HepG2 (cell line): ENCODE measurements at regions not wholly inside any gene's neighbourhood (a gene's known extent, or its start where the extent isn't known, plus 50 kb on each side); places are given as distances from the start of the nearest gene placed in this dataset.

Source experiments
- AGO1 ChIP-seq: fragments of 200-400 bp; formaldehyde crosslinking; IDR thresholded peaks from 2 replicates; pipeline ENCODE4 v1.6.1; 2017; ENCODE audit warnings: mild to moderate bottlenecking, low read depth, low read length, moderate library complexity; ENCODE audit not compliant: poor library complexity, severe bottlenecking
- BCL3 ChIP-seq: sonication (generic); formaldehyde crosslinking; IDR thresholded peaks from 2 replicates; pipeline ENCODE4 v1.5.1; 2020; ENCODE audit warnings: mild to moderate bottlenecking, missing genetic modification reagents, moderate library complexity
- FIP1L1 ChIP-seq: fragments of 200-400 bp; formaldehyde crosslinking; IDR thresholded peaks from 2 replicates; pipeline ENCODE4 v1.6.1; 2018; ENCODE audit warnings: low read depth, mild to moderate bottlenecking, low read length, moderate library complexity, borderline replicate concordance; ENCODE audit not compliant: insufficient read depth
- NFE2 ChIP-seq: sonication (generic); formaldehyde crosslinking; IDR thresholded peaks from 2 replicates; pipeline ENCODE4 v1.4.0; 2020; ENCODE audit warnings: missing genetic modification reagents
- RXRA ChIP-seq: sonication (generic); formaldehyde crosslinking; IDR thresholded peaks from 2 replicates; pipeline ENCODE4 v1.5.1; 2020; ENCODE audit warnings: missing genetic modification reagents
- SNAPC4 ChIP-seq: sonication (generic); formaldehyde crosslinking; IDR thresholded peaks from 2 replicates; pipeline ENCODE4 v1.4.0; 2020; ENCODE audit warnings: mild to moderate bottlenecking, missing genetic modification reagents
- SP1 ChIP-seq, 2 experiments: fragments of 450-650 bp in 1 of 2; sonication (generic) in 1 of 2; formaldehyde crosslinking in 1 of 2; IDR thresholded peaks; 2 replicates each; pipeline versions ENCODE4 v1.4.0 to v1.6.1; 2016 to 2020; ENCODE audit warnings: missing genetic modification reagents in 1 of 2
- TCF7 ChIP-seq: sonication (generic); IDR thresholded peaks from 2 replicates; pipeline ENCODE4 v1.6.1; 2016; ENCODE audit warnings: antibody characterized with exemption, low read depth
- ZBTB33 ChIP-seq: sonication (generic); formaldehyde crosslinking; IDR thresholded peaks from 2 replicates; pipeline ENCODE4 v1.4.0; 2020; ENCODE audit warnings: missing genetic modification reagents
- ZMAT3 ChIP-seq: sonication (generic); formaldehyde crosslinking; conservative IDR thresholded peaks from 2 replicates; pipeline ENCODE4 v1.7.0; 2021; ENCODE audit warnings: missing genetic modification reagents
- ZNF589 ChIP-seq: sonication (generic); formaldehyde crosslinking; conservative IDR thresholded peaks from 2 replicates; pipeline ENCODE4 v1.8.0; 2022; ENCODE audit warnings: mild to moderate bottlenecking, moderate library complexity, missing genetic modification reagents
- ZNF740 ChIP-seq: sonication (generic); formaldehyde crosslinking; IDR thresholded peaks from 2 replicates; pipeline ENCODE4 v1.4.0; 2020; ENCODE audit warnings: missing genetic modification reagents
- ZNF766 ChIP-seq: sonication (generic); formaldehyde crosslinking; IDR thresholded peaks from 2 replicates; pipeline ENCODE4 v1.5.0; 2020; ENCODE audit warnings: missing genetic modification reagents, borderline replicate concordance
- ZSCAN12 ChIP-seq: sonication (generic); formaldehyde crosslinking; IDR thresholded peaks from 2 replicates; pipeline ENCODE4 v1.9.0; 2021; ENCODE audit warnings: mild to moderate bottlenecking, missing genetic modification reagents
- ZZZ3 ChIP-seq: sonication (generic); formaldehyde crosslinking; IDR thresholded peaks from 2 replicates; pipeline ENCODE4 v1.4.0; 2020; ENCODE audit warnings: missing genetic modification reagents, mild to moderate bottlenecking, borderline replicate concordance
- TF ChIP-seq, protein P1 (sequence below): IDR thresholded peaks from 2 replicates; pipeline ENCODE4 v1.6.1; 2012; ENCODE audit warnings: low read depth, low read length, improper control_type of control experiment

DNA sequence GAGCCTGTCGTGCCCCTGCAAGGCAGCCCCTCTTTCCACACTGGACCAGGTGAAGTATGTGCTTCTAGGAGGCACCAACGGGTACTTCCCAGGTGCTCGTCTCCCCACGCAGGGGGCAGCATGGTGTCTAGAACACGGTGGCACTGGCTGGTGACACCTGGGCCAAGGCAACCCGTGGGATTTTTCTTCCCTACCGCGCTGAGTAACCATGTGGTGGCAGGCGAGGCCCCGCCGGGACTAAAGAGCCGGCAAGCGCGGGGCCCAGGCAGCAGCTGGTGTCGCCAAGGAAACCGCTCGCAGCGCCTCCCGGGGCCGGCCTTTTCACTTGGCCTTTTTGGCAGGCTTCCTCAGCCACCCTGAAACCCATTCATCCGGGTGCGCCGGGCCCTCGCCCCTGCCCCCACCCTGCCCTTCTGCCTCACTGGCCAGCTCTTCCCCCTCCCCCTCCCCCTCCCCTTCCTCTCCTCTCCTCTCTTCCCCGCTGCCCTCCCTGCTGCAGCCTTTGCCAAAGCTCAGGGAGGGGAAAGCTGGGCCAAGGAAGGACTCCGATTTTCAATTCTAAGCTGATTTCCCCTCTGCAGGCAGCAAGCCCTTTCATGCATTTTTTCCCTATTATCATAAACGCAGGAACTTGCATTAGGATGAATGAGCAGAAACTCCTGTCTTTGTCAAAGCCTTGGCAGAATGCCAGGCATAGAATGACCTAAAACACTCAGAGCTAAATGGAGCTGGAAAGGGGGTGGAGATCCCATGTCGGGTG lies 81.2 kb downstream of the IRF2BPL start (continued):
- TF ChIP-seq RXRA (CRISPR knock-in tag), result peak; percentile 47; the same call in 1 of the 2 replicates
- no peak for TF ChIP-seq SP1 (IDR thresholded peaks at IDR 0.05)
- no peak for TF ChIP-seq SP1 (CRISPR knock-in tag; IDR thresholded peaks at IDR 0.05)
- no peak for TF ChIP-seq ZBTB33
- TF ChIP-seq AGO1, result no peak
- TF ChIP-seq SNAPC4 (CRISPR knock-in tag), result no peak
- no peak for TF ChIP-seq ZNF589 (CRISPR knock-in tag)
- TF ChIP-seq ZSCAN12 (CRISPR knock-in tag), result no peak
- TF ChIP-seq BCL3, result 0 out of 2 replicates have a peak, but pooled peaks have one; percentile 53
- TF ChIP-seq ZZZ3 (CRISPR knock-in tag), result no peak
- TF ChIP-seq NFE2 (CRISPR knock-in tag), result no peak
- TF ChIP-seq, protein P1, sequence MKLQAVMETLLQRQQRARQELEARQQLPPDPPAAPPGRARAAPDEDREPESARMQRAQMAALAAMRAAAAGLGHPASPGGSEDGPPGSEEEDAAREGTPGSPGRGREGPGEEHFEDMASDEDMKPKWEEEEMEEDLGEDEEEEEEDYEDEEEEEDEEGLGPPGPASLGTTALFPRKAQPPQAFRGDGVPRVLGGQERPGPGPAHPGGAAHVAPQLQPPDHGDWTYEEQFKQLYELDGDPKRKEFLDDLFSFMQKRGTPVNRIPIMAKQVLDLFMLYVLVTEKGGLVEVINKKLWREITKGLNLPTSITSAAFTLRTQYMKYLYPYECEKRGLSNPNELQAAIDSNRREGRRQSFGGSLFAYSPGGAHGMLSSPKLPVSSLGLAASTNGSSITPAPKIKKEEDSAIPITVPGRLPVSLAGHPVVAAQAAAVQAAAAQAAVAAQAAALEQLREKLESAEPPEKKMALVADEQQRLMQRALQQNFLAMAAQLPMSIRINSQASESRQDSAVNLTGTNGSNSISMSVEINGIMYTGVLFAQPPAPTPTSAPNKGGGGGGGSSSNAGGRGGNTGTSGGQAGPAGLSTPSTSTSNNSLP, result no peak
- TF ChIP-seq TCF7, result no peak
- no peak for TF ChIP-seq FIP1L1
- no peak for TF ChIP-seq ZNF740
- no peak for TF ChIP-seq ZMAT3 (CRISPR knock-in tag)
- TF ChIP-seq ZNF766 (CRISPR knock-in tag), result no peak
